RWPE1 (cell line): ENCODE measurements at regions not wholly inside any gene's neighbourhood (a gene's known extent, or its start where the extent isn't known, plus 50 kb on each side); places are given as distances from the start of the nearest gene placed in this dataset.

Source experiments
- CTCF ChIA-PET: fragments of 350-600 bp; sonication (Branson Sonifier 250); formaldehyde crosslinking; extraction: SDS; loops from one replicate; lab custom pipeline; 2021; lab: Yijun Ruan, JAX
- POLR2A ChIA-PET: fragments of 400-600 bp; formaldehyde crosslinking; extraction: SDS; loops from one replicate; lab custom pipeline; 2020; ENCODE audit warnings: antibody characterized with exemption; ENCODE audit not compliant: low non-redundant PET; lab: Yijun Ruan, JAX
- DNase-seq: peaks from one replicate; pipeline ENCODE4 v3.0.0; 2012; ENCODE audit warnings: low spot score
- H3K27ac ChIP-seq: fragments of 450-650 bp; 2 replicates; pipeline ENCODE4 v1.5.1; 2017
- CTCF ChIP-seq: fragments of 450-650 bp; conservative IDR thresholded peaks from 2 replicates; pipeline ENCODE4 v1.5.1; 2017; ENCODE audit warnings: low read depth, mild to moderate bottlenecking

- DNase-seq = no peak
Measured at GRCh38 chrX:99750721-99751120, 659.4 kb downstream of the PCDH19 start.

DNA sequence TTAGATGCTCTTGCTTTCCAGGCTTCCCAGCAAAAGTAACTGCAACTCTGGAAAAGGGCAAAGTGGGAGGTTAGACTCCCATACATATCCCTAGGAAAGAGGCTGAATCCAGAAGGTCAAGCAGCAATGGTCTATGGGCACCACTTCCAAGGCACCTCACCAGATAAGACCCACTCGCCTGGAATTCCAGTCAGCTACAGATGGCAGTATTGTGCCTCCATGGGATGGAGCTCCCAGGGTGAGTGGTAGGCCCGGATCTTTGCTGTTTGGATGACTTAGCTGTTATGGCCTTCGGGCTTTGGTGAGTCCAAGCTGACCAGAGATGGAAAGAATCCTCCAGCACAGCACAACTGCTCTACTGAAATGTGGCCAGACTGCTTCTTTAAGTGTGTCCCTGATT is 688.0 kb downstream of the PCDH19 start:
- ChIA-PET CTCF (no interaction called here), POLR2A (no interaction called here)
- no peak overlapping the region for H3K27ac ChIP-seq
- DNase-seq = no peak
- no peak for TF ChIP-seq CTCF

More at GRCh38 chrX:99750721-99751120, 659.4 kb downstream of the PCDH19 start:
- ChIA-PET CTCF (no interaction called here), POLR2A (no interaction called here)
- H3K27ac ChIP-seq = no peak overlapping the region
- no peak for TF ChIP-seq CTCF

DNA sequence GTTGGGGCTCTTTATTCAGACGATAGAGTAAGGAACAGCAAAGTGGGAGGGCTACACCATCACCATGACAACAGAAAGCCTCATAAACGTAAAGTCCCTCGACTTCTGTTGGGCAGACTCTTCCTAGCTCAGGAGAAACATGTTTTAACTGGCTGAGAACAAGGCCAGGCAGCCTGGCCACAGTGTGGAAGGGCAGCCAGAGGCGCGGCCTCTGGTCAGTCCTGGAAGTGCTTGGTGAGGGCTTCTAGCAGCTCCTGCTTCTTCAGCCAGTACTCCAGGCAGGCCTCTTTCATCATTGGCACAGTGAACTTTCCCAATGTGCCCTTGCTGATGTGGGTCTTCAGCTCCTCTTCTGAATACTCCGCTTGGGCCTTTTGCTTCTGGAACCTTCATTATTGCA is 690.9 kb downstream of the PCDH19 start:
- ChIA-PET CTCF (no interaction called here), POLR2A (no interaction called here)
- TF ChIP-seq CTCF = no peak
- no peak overlapping the region for H3K27ac ChIP-seq
- no peak for DNase-seq

DNA sequence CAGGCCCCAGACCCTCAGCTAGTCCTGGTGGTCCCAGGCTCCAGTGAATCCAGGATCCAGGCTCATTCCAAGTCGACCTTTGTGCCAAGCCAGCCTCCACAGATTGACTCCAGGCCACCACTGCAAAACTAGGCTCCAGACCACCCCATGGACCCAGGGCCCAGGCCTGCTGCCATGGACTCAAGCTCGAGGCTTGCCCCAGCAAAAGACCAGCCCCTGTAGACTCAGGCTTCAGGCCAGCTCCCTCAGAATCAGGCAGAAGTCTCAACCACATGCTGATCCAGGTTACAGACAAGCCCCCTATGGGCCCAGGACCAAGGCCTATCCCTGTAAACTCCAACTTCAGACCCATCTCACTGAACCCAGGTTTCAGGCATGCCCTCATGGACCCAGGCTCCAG is 692.4 kb downstream of the PCDH19 start:
- ChIA-PET CTCF (no interaction called here), POLR2A (no interaction called here)
- DNase-seq = no peak
- H3K27ac ChIP-seq = no peak overlapping the region
- no peak for TF ChIP-seq CTCF

- H3K27ac ChIP-seq = no peak overlapping the region
- POLR2A ChIA-PET = no interaction called here
- no peak for DNase-seq
- CTCF ChIA-PET = no interaction called here
- TF ChIP-seq CTCF = no peak
Measured at GRCh38 chrX:99705701-99706100, 704.4 kb downstream of the PCDH19 start.

- DNase-seq = no peak
- ChIA-PET CTCF (no interaction called here), POLR2A (no interaction called here)
- TF ChIP-seq CTCF = no peak
- no peak overlapping the region for H3K27ac ChIP-seq
Measured at GRCh38 chrX:99703473-99703872, 706.6 kb downstream of the PCDH19 start.

GRCh38 chrX:99698451-99698850 is 711.6 kb downstream of the PCDH19 start:
- no peak for DNase-seq
- POLR2A ChIA-PET = no interaction called here
- CTCF ChIA-PET = no interaction called here
- H3K27ac ChIP-seq = no peak overlapping the region
- TF ChIP-seq CTCF = no peak
